Aorta (tissue), 5 donors: ENCODE measurements at regions not wholly inside any gene's neighbourhood (a gene's known extent, or its start where the extent isn't known, plus 50 kb on each side); places are given as distances from the start of the nearest gene placed in this dataset.

ENCODE experiments used
- ATAC-seq: fragments of 200-7000 bp; cut with Tn5 transposase; one replicate; pipeline ENCODE4 v1.9.1; 2022; ENCODE audit warnings: moderate library complexity; ENCODE audit not compliant: low FRiP score
- DNase-seq, 2 donors: peaks; one replicate each; pipeline ENCODE4 v3.0.0-alpha.2; 2020
- H3K27ac ChIP-seq, 2 donors: one replicate each; pipeline ENCODE4 v1.5.1; 2013; ENCODE audit warnings: low read length in 2 of 2, mild to moderate bottlenecking in 2 of 2, moderate library complexity in 2 of 2, control low read depth in 1 of 2, inconsistent platforms in 1 of 2, low read depth in 1 of 2
- H3K27me3 ChIP-seq, 2 donors: one replicate each; pipeline ENCODE4 v1.6.1; 2013; ENCODE audit warnings: control low read depth in 1 of 2, low read length in 1 of 2, mild to moderate bottlenecking in 1 of 2, moderate library complexity in 1 of 2; ENCODE audit not compliant: insufficient read depth in 2 of 2, control insufficient read depth in 1 of 2
- H3K36me3 ChIP-seq, 2 donors: one replicate each; pipeline ENCODE4 v1.6.1; 2013; ENCODE audit warnings: control low read depth in 1 of 2, low read length in 1 of 2, mild to moderate bottlenecking in 1 of 2; ENCODE audit not compliant: insufficient read depth in 2 of 2, control insufficient read depth in 1 of 2
- H3K4me1 ChIP-seq, 2 donors: one replicate each; pipeline ENCODE4 v1.6.1; 2013; ENCODE audit warnings: low read length in 2 of 2, control low read depth in 1 of 2, mild to moderate bottlenecking in 1 of 2, moderate library complexity in 1 of 2; ENCODE audit not compliant: insufficient read depth in 2 of 2, control insufficient read depth in 1 of 2
- H3K4me3 ChIP-seq, 2 donors: one replicate each; pipeline ENCODE4 v1.5.1; 2013; ENCODE audit warnings: low read length in 2 of 2, control low read depth in 1 of 2, mild to moderate bottlenecking in 1 of 2
- H3K9me3 ChIP-seq: one replicate; pipeline ENCODE4 v1.6.1; 2013; ENCODE audit warnings: mild to moderate bottlenecking, low read length; ENCODE audit not compliant: control insufficient read depth
- WGBS, 2 donors: extraction: QIAGEN DNeasy Blood & Tissue Kit; methylation state at CpG; one replicate each; pipeline ENCODE4 v1.1.7; 2013; 5-methylcytosine and 5-hydroxymethylcytosine counted together
- intact Hi-C, 2 donors: fragments of 100-400 bp; cut with DNase I; formaldehyde crosslinking; loops; one replicate each; pipeline versions ENCODE4 v1.14.2 to v1.15.0; 2022
- donor health status: healthy with polysubstance abuse.
- donor health status: Bipolar disorder and iron deficiency.
- donor health status: DM: no; HTN: no; CAD: no.
- donor health status: DM: no; HTN: no; CAD: no.
- donor health status: DM: yes; HTN: yes; CAD: no.

DNA sequence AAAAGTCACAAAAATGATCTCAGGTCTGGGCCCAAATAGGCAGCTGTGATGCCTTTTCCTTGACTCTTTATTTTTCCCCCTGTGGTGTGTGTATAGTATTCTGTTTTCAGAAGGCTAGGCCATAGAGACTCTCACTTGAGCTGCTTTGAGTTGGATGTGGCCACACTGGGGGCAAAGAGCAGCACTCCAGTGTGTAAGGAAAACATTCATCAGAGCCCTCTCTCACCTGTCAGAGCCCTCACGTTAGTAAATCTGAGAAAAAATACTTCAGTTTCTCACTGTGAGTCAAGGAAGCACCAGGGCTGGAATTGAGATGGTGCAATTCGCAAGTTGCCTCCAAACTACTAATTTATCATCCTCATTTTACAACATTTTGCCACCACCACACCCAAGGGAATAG, 136.1 kb downstream of the ST6GAL2 start:
- H3K4me3 ChIP-seq: no peak overlapping the region
- H3K27ac ChIP-seq: no peak overlapping the region
- DNase-seq: no peak
- H3K27me3 ChIP-seq: no peaks in the 10 kb centered on the region
- intact Hi-C loops: no loop called here
- H3K4me1 ChIP-seq: no peaks in the 10 kb centered on the region
- no peak for ATAC-seq
- no peaks in the 10 kb centered on the region for H3K36me3 ChIP-seq
- H3K9me3 ChIP-seq: no peaks in the 10 kb centered on the region
- 71 to 76% methylated on average over 2 of the region's 2 CpGs for WGBS, 2 donors
